A673 (cell line): ENCODE measurements at regions not wholly inside any gene's neighbourhood (a gene's known extent, or its start where the extent isn't known, plus 50 kb on each side); places are given as distances from the start of the nearest gene placed in this dataset.

Experiments used
- EZH2 ChIP-seq: fragments of 200-600 bp; sonication (generic); IDR thresholded peaks from 2 replicates; pipeline ENCODE4 v1.6.1; 2017; ENCODE audit warnings: borderline replicate concordance, low read depth, mild to moderate bottlenecking, mixed read lengths, antibody characterized with exemption, low read length; ENCODE audit not compliant: poor library complexity, severe bottlenecking
- TF ChIP-seq, protein P1 (sequence below): fragments of 300-800, 200-600 bp; sonication (generic); conservative IDR thresholded peaks from 2 replicates; pipeline ENCODE4 v1.5.1; 2017; ENCODE audit warnings: low read depth, mild to moderate bottlenecking, antibody characterized with exemption, low read length, moderate library complexity, mixed read lengths

DNA sequence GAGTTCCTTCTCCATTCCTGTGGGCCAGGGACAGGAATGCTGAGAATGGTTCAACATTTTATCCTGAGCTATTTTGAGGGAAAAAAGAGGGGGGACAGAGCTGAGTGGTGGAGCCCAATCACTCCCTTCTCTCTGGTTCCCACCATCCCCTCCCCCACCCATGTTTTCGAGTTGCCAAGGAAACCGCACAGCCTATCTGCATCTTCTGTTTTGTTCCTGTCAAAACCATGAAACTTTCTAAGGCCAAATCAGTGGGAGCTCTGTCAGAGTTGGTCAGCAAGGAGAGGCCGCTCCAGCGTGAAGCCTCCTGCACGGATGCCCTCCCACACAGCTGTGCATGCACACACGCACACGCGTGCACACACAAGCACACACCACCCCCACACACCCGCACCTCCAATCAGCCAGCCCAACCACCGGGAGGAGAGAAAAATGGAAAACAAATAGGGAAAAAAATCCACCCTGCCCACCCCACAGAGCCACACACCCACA is 54.5 kb upstream of the ATP2B4 start:
- TF ChIP-seq, protein P1, sequence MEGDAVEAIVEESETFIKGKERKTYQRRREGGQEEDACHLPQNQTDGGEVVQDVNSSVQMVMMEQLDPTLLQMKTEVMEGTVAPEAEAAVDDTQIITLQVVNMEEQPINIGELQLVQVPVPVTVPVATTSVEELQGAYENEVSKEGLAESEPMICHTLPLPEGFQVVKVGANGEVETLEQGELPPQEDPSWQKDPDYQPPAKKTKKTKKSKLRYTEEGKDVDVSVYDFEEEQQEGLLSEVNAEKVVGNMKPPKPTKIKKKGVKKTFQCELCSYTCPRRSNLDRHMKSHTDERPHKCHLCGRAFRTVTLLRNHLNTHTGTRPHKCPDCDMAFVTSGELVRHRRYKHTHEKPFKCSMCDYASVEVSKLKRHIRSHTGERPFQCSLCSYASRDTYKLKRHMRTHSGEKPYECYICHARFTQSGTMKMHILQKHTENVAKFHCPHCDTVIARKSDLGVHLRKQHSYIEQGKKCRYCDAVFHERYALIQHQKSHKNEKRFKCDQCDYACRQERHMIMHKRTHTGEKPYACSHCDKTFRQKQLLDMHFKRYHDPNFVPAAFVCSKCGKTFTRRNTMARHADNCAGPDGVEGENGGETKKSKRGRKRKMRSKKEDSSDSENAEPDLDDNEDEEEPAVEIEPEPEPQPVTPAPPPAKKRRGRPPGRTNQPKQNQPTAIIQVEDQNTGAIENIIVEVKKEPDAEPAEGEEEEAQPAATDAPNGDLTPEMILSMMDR = no peak
- TF ChIP-seq EZH2 = no peak
